ENCODE measurements at regions not wholly inside any gene's neighbourhood (a gene's known extent, or its start where the extent isn't known, plus 50 kb on each side); places are given as distances from the start of the nearest gene placed in this dataset.
"Not testable (repeated sequence)": the region's sequence is repeated elsewhere in the genome, so short reads cannot be mapped to it uniquely, and the experiment has no call there.

DNA sequence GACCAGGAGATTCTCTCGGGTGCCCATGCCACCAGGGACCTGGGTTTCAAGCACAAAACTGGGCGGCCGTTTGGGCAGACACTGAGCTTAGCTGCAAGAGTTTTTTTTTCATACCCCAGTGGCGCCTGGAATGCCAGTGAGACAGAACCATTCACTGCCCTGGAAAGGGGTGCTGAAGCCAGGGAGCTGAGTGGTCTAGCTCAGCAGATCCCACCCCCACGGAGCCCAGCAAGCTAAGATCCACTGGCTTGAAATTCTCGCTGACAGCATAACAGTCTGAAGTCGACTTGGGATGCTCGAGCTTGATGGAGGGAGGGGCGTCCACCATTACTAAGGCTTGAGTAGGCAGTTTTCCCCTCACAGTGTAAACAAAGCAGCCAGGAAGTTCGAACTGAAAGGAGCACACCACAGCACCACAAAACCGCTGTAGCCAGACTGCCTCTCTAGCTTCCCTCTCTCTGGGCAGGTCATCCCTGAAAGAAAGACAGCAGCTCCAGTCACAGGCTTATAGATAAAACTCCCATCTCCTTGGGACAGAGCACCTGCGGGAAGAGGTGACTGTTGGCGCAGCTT, 157.7 kb downstream of the GIPC2 start:
- H3K4me1 ChIP-seq (ENCODE audit: control insufficient read depth in 2 of 2, insufficient read depth in 2 of 2, low read length in 2 of 2); H3K4me3 ChIP-seq (ENCODE audit: low read length in 2 of 2); H3K27ac ChIP-seq (ENCODE audit: low read depth in 2 of 2, low read length in 2 of 2); H3K36me3 ChIP-seq (ENCODE audit: control insufficient read depth in 2 of 2, insufficient read depth in 2 of 2, low read length in 2 of 2); H3K9me3 ChIP-seq (ENCODE audit: control insufficient read depth in 2 of 2, low read length in 2 of 2); H3K9ac ChIP-seq (ENCODE audit: low read depth in 1 of 2, low read length in 2 of 2); H3K27me3 ChIP-seq (ENCODE audit: control insufficient read depth in 2 of 2, insufficient read depth in 2 of 2, low read length in 2 of 2): not testable (repeated sequence)

DNA sequence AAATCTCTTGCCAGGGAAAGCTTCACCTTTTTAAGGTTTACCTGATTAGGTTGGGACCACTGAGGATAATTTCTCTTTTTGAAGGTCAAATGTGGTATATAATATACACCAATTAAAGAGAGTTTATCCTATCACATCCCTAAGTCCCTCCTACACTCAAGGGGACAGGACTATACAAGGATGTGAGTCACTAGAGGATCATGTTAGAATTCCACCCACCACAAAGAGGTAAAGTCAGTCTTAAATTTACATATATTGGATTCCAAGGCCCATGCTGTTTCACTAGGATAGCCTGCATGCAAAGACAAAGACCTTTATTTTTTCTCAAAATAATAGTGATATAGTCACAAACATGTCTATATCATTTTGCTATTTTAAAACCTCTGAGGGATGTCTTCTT, 164.4 kb downstream of the GIPC2 start:
- H3K27ac ChIP-seq (ENCODE audit: low read depth in 2 of 2, low read length in 2 of 2): no peak overlapping the region
- no peaks in the 10 kb centered on the region for H3K27me3 ChIP-seq (ENCODE audit: control insufficient read depth in 2 of 2, insufficient read depth in 2 of 2, low read length in 2 of 2)
- peaks cover 0 to 3% of the 10 kb centered on the region in 2 donors for H3K9me3 ChIP-seq (ENCODE audit: control insufficient read depth in 2 of 2, low read length in 2 of 2)
- no peaks in the 10 kb centered on the region for H3K36me3 ChIP-seq (ENCODE audit: control insufficient read depth in 2 of 2, insufficient read depth in 2 of 2, low read length in 2 of 2)
- no peaks in the 10 kb centered on the region for H3K4me1 ChIP-seq (ENCODE audit: control insufficient read depth in 2 of 2, insufficient read depth in 2 of 2, low read length in 2 of 2)
- H3K9ac ChIP-seq (ENCODE audit: low read depth in 1 of 2, low read length in 2 of 2): no peak overlapping the region
- no peak overlapping the region for H3K4me3 ChIP-seq (ENCODE audit: low read length in 2 of 2)

DNA sequence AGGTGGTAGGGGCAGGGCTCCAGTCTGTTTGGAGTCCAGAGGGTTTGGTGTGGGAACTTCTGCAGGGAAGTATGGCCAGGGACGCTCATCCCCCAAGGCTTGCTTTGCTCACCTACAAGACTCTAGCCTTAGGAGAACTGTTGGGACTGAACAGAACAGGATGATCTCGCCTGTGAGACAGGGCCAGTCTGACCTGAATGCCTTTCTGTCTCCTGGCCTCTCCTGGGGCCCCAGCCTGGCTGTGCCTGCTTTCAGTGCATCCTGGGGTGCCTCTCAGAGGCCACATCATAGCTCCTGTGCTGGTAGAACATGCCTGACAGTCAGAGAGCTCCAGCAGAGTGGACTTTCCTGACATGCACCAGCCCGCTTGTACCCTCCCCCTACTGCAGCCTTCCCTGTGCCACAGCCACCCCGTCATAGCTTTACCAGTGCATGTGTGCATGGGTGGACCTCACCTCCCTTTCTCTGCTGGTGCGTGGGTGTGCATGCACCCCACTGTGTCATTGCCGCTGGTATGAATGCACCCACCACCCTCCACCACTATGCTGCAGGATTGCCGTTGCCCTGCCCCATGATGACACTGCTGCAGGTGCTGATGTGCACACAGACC, 165.8 kb downstream of the GIPC2 start:
- Histone ChIP-seq H3K4me3 (ENCODE audit: low read length in 2 of 2) (no peak overlapping the region), H3K9me3 (ENCODE audit: control insufficient read depth in 2 of 2, low read length in 2 of 2) (peaks cover 0 to 3% of the 10 kb centered on the region in 2 donors), H3K36me3 (ENCODE audit: control insufficient read depth in 2 of 2, insufficient read depth in 2 of 2, low read length in 2 of 2) (no peaks in the 10 kb centered on the region), H3K27me3 (ENCODE audit: control insufficient read depth in 2 of 2, insufficient read depth in 2 of 2, low read length in 2 of 2) (no peaks in the 10 kb centered on the region), H3K4me1 (ENCODE audit: control insufficient read depth in 2 of 2, insufficient read depth in 2 of 2, low read length in 2 of 2) (no peaks in the 10 kb centered on the region), H3K27ac (ENCODE audit: low read depth in 2 of 2, low read length in 2 of 2) (no peak overlapping the region), H3K9ac (ENCODE audit: low read depth in 1 of 2, low read length in 2 of 2) (no peak overlapping the region)

DNA sequence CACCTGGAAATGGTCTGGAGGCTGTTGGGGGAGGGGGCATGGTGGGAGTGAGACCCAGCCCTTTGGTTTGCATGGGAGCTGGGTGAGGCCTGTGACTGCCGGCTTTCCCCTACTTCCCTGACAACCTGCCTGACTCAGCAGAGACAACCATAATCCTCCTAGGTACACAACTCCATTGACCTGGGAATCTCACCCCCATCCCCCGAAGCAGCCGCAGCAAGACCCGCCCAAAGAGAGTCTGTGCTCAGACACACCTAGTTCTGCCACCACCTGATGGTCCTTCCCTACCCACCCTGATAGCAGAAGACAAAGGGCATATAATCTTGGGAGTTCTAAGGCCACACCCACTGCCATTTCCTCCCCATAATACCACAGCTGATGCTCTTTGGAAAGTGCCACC, 168.6 kb downstream of the GIPC2 start:
- H3K36me3 ChIP-seq (ENCODE audit: control insufficient read depth in 2 of 2, insufficient read depth in 2 of 2, low read length in 2 of 2): no peaks in the 10 kb centered on the region
- no peak overlapping the region for H3K4me3 ChIP-seq (ENCODE audit: low read length in 2 of 2)
- H3K9ac ChIP-seq (ENCODE audit: low read depth in 1 of 2, low read length in 2 of 2): no peak overlapping the region
- peaks cover 0 to 3% of the 10 kb centered on the region in 2 donors for H3K9me3 ChIP-seq (ENCODE audit: control insufficient read depth in 2 of 2, low read length in 2 of 2)
- no peaks in the 10 kb centered on the region for H3K4me1 ChIP-seq (ENCODE audit: control insufficient read depth in 2 of 2, insufficient read depth in 2 of 2, low read length in 2 of 2)
- H3K27me3 ChIP-seq (ENCODE audit: control insufficient read depth in 2 of 2, insufficient read depth in 2 of 2, low read length in 2 of 2): no peaks in the 10 kb centered on the region
- no peak overlapping the region for H3K27ac ChIP-seq (ENCODE audit: low read depth in 2 of 2, low read length in 2 of 2)

DNA sequence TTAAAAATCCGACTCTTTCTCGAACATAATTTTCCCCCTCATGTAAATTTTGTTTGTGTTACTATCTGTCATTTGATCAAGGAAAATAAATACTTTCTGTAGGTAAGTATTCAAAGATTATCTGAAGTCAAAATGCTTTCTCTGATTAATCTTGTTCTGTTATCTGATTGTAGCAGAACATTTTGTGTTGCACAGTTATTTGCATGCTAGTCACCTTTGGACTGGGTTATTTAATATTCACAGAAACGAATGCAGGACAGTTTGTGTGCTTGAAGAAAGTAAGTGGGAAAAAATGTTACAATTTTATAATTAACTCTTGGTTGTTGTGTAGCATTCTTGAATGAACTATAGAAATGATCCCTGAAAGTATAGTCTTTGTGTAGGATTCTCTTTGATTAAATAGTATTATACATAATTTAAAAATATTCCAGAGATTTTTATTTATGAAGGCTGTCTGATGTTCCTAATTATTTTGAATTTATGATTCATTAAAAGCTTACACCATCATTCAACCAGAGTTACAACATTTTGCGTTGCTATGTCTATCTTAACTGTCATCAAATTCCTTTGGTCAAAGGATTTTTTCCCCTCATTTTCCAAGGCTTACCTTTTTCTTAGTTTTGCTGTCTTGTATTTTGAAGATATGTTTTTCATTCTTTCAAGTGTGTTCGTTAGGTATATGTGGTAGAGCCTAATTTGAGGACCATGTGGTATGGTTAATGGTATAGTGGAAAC, 176.6 kb downstream of the GIPC2 start:
- Histone ChIP-seq H3K4me1 (ENCODE audit: control insufficient read depth in 2 of 2, insufficient read depth in 2 of 2, low read length in 2 of 2) (peaks cover 0 to 5% of the 10 kb centered on the region in 2 donors), H3K36me3 (ENCODE audit: control insufficient read depth in 2 of 2, insufficient read depth in 2 of 2, low read length in 2 of 2) (no peaks in the 10 kb centered on the region), H3K4me3 (ENCODE audit: low read length in 2 of 2) (no peak overlapping the region), H3K9me3 (ENCODE audit: control insufficient read depth in 2 of 2, low read length in 2 of 2) (no peaks in the 10 kb centered on the region), H3K27ac (ENCODE audit: low read depth in 2 of 2, low read length in 2 of 2) (no peak overlapping the region), H3K9ac (ENCODE audit: low read depth in 1 of 2, low read length in 2 of 2) (no peak overlapping the region), H3K27me3 (ENCODE audit: control insufficient read depth in 2 of 2, insufficient read depth in 2 of 2, low read length in 2 of 2) (no peaks in the 10 kb centered on the region)

DNA sequence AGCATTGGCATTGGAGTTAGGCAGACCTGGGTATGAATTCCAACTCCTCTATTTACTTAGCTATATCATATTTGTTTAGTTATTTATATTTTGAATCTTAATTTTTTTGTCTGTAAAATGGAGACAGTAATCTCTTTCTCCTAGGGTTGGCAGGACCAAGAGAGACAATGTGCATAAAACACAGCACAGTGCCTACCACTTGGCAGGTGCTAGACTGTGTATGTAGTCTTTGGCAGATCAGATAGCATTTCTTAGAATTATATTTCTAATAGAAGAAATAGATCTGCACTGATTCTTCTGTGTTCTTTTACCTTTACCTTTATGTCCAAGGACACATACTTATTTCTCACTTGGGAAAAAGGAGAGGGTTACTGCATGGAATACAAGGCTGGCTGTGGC, 177.2 kb downstream of the GIPC2 start:
- Histone ChIP-seq H3K27me3 (ENCODE audit: control insufficient read depth in 2 of 2, insufficient read depth in 2 of 2, low read length in 2 of 2) (no peaks in the 10 kb centered on the region), H3K4me3 (ENCODE audit: low read length in 2 of 2) (no peak overlapping the region), H3K27ac (ENCODE audit: low read depth in 2 of 2, low read length in 2 of 2) (no peak overlapping the region), H3K36me3 (ENCODE audit: control insufficient read depth in 2 of 2, insufficient read depth in 2 of 2, low read length in 2 of 2) (no peaks in the 10 kb centered on the region), H3K9ac (ENCODE audit: low read depth in 1 of 2, low read length in 2 of 2) (no peak overlapping the region), H3K9me3 (ENCODE audit: control insufficient read depth in 2 of 2, low read length in 2 of 2) (no peaks in the 10 kb centered on the region), H3K4me1 (ENCODE audit: control insufficient read depth in 2 of 2, insufficient read depth in 2 of 2, low read length in 2 of 2) (peaks cover 0 to 5% of the 10 kb centered on the region in 2 donors)

DNA sequence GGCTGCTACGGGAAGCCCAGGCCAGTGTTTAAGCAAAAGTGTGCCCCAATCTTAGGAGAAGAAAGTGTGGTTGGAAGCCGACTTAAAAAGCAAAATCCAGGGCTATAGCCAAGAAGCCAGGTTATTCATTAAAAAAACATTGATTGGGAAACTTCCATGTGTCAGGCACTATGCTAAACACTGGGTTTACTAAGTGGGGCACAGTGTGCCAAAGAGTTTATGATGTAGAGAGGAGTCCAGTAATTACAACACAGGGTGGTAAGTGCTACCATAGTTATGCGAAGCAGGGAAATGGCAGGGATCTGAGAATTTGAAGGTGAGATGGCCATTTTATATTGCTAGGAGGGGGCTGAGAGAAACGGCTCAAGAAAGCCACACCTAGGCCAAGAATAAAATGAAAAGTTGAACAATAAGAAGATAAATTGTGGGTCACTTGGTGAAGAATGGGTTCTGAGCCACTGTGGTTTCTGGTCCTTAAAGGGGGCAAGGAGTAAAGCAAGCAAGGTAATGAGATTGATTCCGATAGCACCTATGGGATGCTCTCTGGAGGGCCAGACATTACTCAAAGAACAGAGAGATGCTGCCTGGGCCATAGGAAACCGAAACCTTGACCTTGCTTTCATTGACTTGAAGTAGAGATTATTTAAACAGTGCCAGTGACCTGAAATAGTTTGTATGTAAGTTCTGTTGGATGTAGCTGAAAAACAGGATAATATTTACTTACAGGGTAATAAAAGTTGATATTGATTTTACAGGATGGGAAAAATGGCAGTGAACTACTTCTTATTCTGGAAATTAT, 177.8 kb downstream of the GIPC2 start:
- Histone ChIP-seq H3K4me1 (ENCODE audit: control insufficient read depth in 2 of 2, insufficient read depth in 2 of 2, low read length in 2 of 2) (peaks cover 0 to 5% of the 10 kb centered on the region in 2 donors), H3K27me3 (ENCODE audit: control insufficient read depth in 2 of 2, insufficient read depth in 2 of 2, low read length in 2 of 2) (no peaks in the 10 kb centered on the region), H3K36me3 (ENCODE audit: control insufficient read depth in 2 of 2, insufficient read depth in 2 of 2, low read length in 2 of 2) (no peaks in the 10 kb centered on the region), H3K27ac (ENCODE audit: low read depth in 2 of 2, low read length in 2 of 2) (no peak overlapping the region), H3K9me3 (ENCODE audit: control insufficient read depth in 2 of 2, low read length in 2 of 2) (no peaks in the 10 kb centered on the region), H3K4me3 (ENCODE audit: low read length in 2 of 2) (no peak overlapping the region), H3K9ac (ENCODE audit: low read depth in 1 of 2, low read length in 2 of 2) (no peak overlapping the region)

DNA sequence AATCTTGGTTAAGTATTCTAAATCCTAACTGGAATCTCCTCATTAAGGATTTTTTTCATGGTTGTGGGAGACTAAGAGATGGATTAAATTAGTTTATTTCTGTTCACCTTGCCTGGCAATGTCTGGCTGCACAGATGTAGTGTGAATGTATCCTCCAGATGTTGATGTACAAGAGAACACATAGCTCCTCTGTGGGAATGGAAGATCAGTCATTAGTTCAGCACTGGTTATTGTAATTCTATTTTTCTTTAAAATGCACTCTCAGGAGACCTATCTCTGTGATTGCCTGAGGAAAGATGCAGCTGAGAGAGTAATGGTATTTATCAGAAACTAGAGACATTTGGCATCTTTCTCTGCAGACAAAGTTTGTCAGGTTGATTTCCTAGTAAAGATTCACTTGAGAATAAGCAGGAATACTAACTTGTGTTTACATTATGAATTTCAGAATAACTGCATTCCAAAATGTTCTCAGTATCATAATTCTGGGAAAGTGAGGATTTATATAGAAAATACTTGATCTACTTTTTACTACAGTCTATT, 178.6 kb downstream of the GIPC2 start:
- Histone ChIP-seq H3K27me3 (ENCODE audit: control insufficient read depth in 2 of 2, insufficient read depth in 2 of 2, low read length in 2 of 2) (no peaks in the 10 kb centered on the region), H3K27ac (ENCODE audit: low read depth in 2 of 2, low read length in 2 of 2) (no peak overlapping the region), H3K4me3 (ENCODE audit: low read length in 2 of 2) (no peak overlapping the region), H3K36me3 (ENCODE audit: control insufficient read depth in 2 of 2, insufficient read depth in 2 of 2, low read length in 2 of 2) (no peaks in the 10 kb centered on the region), H3K9me3 (ENCODE audit: control insufficient read depth in 2 of 2, low read length in 2 of 2) (no peaks in the 10 kb centered on the region), H3K9ac (ENCODE audit: low read depth in 1 of 2, low read length in 2 of 2) (no peak overlapping the region), H3K4me1 (ENCODE audit: control insufficient read depth in 2 of 2, insufficient read depth in 2 of 2, low read length in 2 of 2) (peaks cover 0 to 5% of the 10 kb centered on the region in 2 donors)

DNA sequence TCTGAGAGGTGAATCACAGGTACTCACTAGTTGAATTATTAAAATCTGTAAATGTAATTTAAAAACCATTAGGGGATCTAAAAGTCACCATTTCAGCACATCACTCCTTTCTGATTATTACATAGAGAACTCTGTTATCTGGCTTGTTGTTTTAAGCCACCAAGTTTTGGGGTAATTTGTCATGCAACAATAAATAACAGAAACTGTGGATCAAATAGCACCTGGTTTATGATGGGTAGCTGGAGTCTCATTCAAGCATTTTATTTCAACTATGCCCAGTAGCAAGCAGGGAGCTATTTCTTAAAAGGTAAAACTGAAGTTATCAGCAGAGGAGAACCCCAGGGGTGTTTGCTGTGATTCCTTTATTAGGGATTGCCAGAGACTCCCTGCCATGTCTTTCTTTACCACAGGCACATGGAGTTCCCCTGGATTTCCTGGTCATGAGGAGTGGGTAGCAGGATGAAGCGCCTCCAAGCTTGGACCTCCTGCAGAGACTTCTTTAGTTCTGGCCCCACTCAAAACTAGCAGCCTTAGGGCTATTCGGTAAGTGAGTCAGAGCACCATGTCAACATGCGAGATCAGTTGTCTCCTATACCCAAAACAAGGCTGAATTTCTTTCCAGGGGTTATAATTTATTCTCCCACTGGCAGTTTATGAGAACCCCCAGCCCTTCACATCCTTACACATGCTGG, 179.2 kb downstream of the GIPC2 start:
- Histone ChIP-seq H3K9ac (ENCODE audit: low read depth in 1 of 2, low read length in 2 of 2) (no peak overlapping the region), H3K27ac (ENCODE audit: low read depth in 2 of 2, low read length in 2 of 2) (no peak overlapping the region), H3K36me3 (ENCODE audit: control insufficient read depth in 2 of 2, insufficient read depth in 2 of 2, low read length in 2 of 2) (no peaks in the 10 kb centered on the region), H3K9me3 (ENCODE audit: control insufficient read depth in 2 of 2, low read length in 2 of 2) (no peaks in the 10 kb centered on the region), H3K4me3 (ENCODE audit: low read length in 2 of 2) (no peak overlapping the region), H3K27me3 (ENCODE audit: control insufficient read depth in 2 of 2, insufficient read depth in 2 of 2, low read length in 2 of 2) (no peaks in the 10 kb centered on the region), H3K4me1 (ENCODE audit: control insufficient read depth in 2 of 2, insufficient read depth in 2 of 2, low read length in 2 of 2) (peaks cover 0 to 5% of the 10 kb centered on the region in 2 donors)

Measured in mucosa of rectum (tissue), 2 donors.